HG02678 (cell line): ENCODE measurements at regions not wholly inside any gene's neighbourhood (a gene's known extent, or its start where the extent isn't known, plus 50 kb on each side); places are given as distances from the start of the nearest gene placed in this dataset.

ENCODE experiments used
- ATAC-seq: cut with Tn5 transposase; IDR thresholded peaks from one replicate; pipeline ENCODE4 v1.9.1; 2021; ENCODE audit warnings: mild to moderate bottlenecking, moderate library complexity; ENCODE audit not compliant: unreplicated experiment

GRCh38 chr13:83618966-83619365 lies 263.3 kb downstream of the SLITRK1 start:
- ATAC-seq = no peak

GRCh38 chr13:83613524-83613923 lies 268.8 kb downstream of the SLITRK1 start:
- no peak for ATAC-seq

- ATAC-seq = no peak
Observed at GRCh38 chr13:83601539-83601938, 280.7 kb downstream of the SLITRK1 start.

- no peak for ATAC-seq
Observed at GRCh38 chr13:83592095-83592494, 290.2 kb downstream of the SLITRK1 start.

- ATAC-seq = no peak
Observed at GRCh38 chr13:83589814-83590213, 292.5 kb downstream of the SLITRK1 start.

GRCh38 chr13:83577183-83577582 lies 305.1 kb downstream of the SLITRK1 start:
- no peak for ATAC-seq

GRCh38 chr13:83568019-83568418 lies 314.3 kb downstream of the SLITRK1 start:
- ATAC-seq = no peak

GRCh38 chr13:83563499-83563898 lies 318.8 kb downstream of the SLITRK1 start:
- no peak for ATAC-seq

GRCh38 chr13:83557845-83558244 lies 324.4 kb downstream of the SLITRK1 start:
- no peak for ATAC-seq

- no peak for ATAC-seq
Observed at GRCh38 chr13:83549671-83550070, 332.6 kb downstream of the SLITRK1 start.

- ATAC-seq = no peak
Observed at GRCh38 chr13:83547043-83547442, 335.2 kb downstream of the SLITRK1 start.

- no peak for ATAC-seq
Observed at GRCh38 chr13:83546476-83546875, 335.8 kb downstream of the SLITRK1 start.

GRCh38 chr13:83538636-83539035 lies 343.6 kb downstream of the SLITRK1 start:
- ATAC-seq = no peak

- ATAC-seq = no peak
Observed at GRCh38 chr13:83536941-83537340, 345.3 kb downstream of the SLITRK1 start.

GRCh38 chr13:83536153-83536552 lies 346.1 kb downstream of the SLITRK1 start:
- no peak for ATAC-seq

- no peak for ATAC-seq
Observed at GRCh38 chr13:83532809-83533208, 349.5 kb downstream of the SLITRK1 start.

- no peak for ATAC-seq
Observed at GRCh38 chr13:83531022-83531421, 351.3 kb downstream of the SLITRK1 start.

- ATAC-seq = no peak
Observed at GRCh38 chr13:83516781-83517180, 365.5 kb downstream of the SLITRK1 start.

- ATAC-seq = no peak
Observed at GRCh38 chr13:83515268-83516015, 366.8 kb downstream of the SLITRK1 start.

- no peak for ATAC-seq
Observed at GRCh38 chr13:83508771-83509301, 373.4 kb downstream of the SLITRK1 start.

GRCh38 chr13:83503424-83503823 lies 378.9 kb downstream of the SLITRK1 start:
- no peak for ATAC-seq

- no peak for ATAC-seq
Observed at GRCh38 chr13:83499286-83499685, 383.0 kb downstream of the SLITRK1 start.
